Heart right ventricle (tissue), 16 donors: ENCODE measurements at regions not wholly inside any gene's neighbourhood (a gene's known extent, or its start where the extent isn't known, plus 50 kb on each side); places are given as distances from the start of the nearest gene placed in this dataset.

Source experiments
- ATAC-seq, 8 donors: fragments of 200-7000 bp; cut with Tn5 transposase; one replicate each; pipeline ENCODE4 v1.9.1; 2020; ENCODE audit warnings: mild to moderate bottlenecking in 8 of 8, moderate library complexity in 8 of 8, moderate number of reproducible peaks in 1 of 8
- DNase-seq, 2 donors: peaks; one replicate each; pipeline ENCODE4 v3.0.0-alpha.2; 2020
- H3K27ac ChIP-seq, 10 donors: fragments of 200-600 bp; sonication (generic) in 2 of 10; one replicate each; pipeline versions ENCODE4 v1.5.0 to v1.8.0; 2020 to 2022; ENCODE audit warnings: mild to moderate bottlenecking in 3 of 10
- H3K27me3 ChIP-seq, 7 donors: fragments of 200-600 bp; one replicate each; pipeline ENCODE4 v1.8.0; 2021 to 2022; ENCODE audit warnings: mild to moderate bottlenecking in 2 of 7
- H3K36me3 ChIP-seq, 9 donors: fragments of 200-600 bp; sonication (generic) in 1 of 9; one replicate each; pipeline versions ENCODE4 v1.5.0 to v1.8.0; 2020 to 2022; ENCODE audit warnings: mild to moderate bottlenecking in 2 of 9
- H3K4me1 ChIP-seq, 9 donors: fragments of 200-600 bp; sonication (generic) in 1 of 9; one replicate each; pipeline versions ENCODE4 v1.5.0 to v1.8.0; 2020 to 2022; ENCODE audit warnings: mild to moderate bottlenecking in 4 of 9
- H3K4me3 ChIP-seq, 10 donors: fragments of 200-600 bp; sonication (generic) in 2 of 10; one replicate each; pipeline versions ENCODE4 v1.5.0 to v1.8.0; 2020 to 2022; ENCODE audit warnings: mild to moderate bottlenecking in 7 of 10, moderate library complexity in 2 of 10
- H3K9me3 ChIP-seq, 11 donors: fragments of 200-600 bp in 10 of 11; sonication (generic) in 2 of 11; one replicate each; pipeline versions ENCODE4 v1.5.0 to v1.8.0; 2013 to 2022; ENCODE audit warnings: mild to moderate bottlenecking in 2 of 11, control low read depth in 1 of 11, moderate library complexity in 1 of 11
- WGBS, 2 donors: extraction: QIAGEN DNeasy Blood & Tissue Kit; methylation state at CpG; one replicate each; pipeline ENCODE4 v1.1.7; 2013; ENCODE audit warnings: inconsistent platforms in 1 of 2; 5-methylcytosine and 5-hydroxymethylcytosine counted together
- intact Hi-C, 10 donors: fragments of 100-400 bp; cut with DNase I; formaldehyde crosslinking; loops; one replicate each; pipeline versions ENCODE4 v1.11.1 to v1.14.2; 2022
- TF ChIP-seq, protein P1 (sequence below), 9 donors: fragments of 200-600 bp; sonication (generic) in 2 of 9; IDR thresholded peaks; one replicate each; pipeline versions ENCODE4 v1.5.0 to v1.8.0; 2021 to 2022; ENCODE audit warnings: antibody characterized with exemption in 9 of 9, mild to moderate bottlenecking in 5 of 9, moderate library complexity in 1 of 9
- donor health status: Arrhythmogenic right ventricular cardiomyopathy.
- donor health status: ischemic (EF 13 %, LVEDD 7.1; RV severe dilation, severe dysfunction).
- donor health status: healthy with polysubstance abuse.
- donor health status: DM: no; HTN: yes; CAD: no.
- donor health status: DM: no; HTN: no; CAD: no.
- donor health status: ischemic (EF 25% LVEDD 6.9; RV normal size, moderate dysfunction).
- donor health status: ischemic (EF 25% LVEDD 5.7; RV mildly dilated, moderate dysfunction).
- donor health status: healthy.
- donor health status: DM: yes; HTN: yes; CAD: no.
- donor health status: Ischemic cardiomyopathy.
- donor health status: ischemic (EF 35%, LVEDD 5.7; RV mildly dilated, moderate dysfunction).
- donor health status: nonischemic (EF 11% LVEDD 7.7; RV severe dilation, severe dysfunction).
- donor health status: DM: yes; HTN: yes; CAD: no.
- donor health status: PGD.
- donor health status: ischemic (EF 29% LVEDD 5.4; RV normal size, mild dysfunction).
- donor health status: nonischemic (EF 23%, LVEDD 6.1; RV moderate dilation, normal function).

DNA sequence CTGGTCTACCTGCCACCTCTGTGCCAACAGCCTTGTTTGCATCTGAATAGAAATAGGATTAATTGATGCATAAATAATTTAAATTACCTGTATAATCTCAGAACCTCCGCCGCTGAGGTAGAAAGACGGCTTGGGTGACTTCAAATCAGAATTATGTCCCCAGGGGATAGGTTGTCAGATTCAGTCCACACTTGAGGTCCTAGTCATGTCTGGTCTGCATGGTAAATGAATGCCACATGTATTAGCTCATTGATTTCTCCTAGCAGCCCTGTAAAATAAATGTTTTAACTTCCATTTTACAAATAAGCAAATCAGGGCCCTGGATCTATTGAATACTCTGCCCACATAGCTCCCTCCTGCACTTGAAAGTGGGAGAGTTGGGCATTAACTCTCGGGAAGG lies 368.0 kb upstream of the WWC1 start:
- TF ChIP-seq, protein P1, sequence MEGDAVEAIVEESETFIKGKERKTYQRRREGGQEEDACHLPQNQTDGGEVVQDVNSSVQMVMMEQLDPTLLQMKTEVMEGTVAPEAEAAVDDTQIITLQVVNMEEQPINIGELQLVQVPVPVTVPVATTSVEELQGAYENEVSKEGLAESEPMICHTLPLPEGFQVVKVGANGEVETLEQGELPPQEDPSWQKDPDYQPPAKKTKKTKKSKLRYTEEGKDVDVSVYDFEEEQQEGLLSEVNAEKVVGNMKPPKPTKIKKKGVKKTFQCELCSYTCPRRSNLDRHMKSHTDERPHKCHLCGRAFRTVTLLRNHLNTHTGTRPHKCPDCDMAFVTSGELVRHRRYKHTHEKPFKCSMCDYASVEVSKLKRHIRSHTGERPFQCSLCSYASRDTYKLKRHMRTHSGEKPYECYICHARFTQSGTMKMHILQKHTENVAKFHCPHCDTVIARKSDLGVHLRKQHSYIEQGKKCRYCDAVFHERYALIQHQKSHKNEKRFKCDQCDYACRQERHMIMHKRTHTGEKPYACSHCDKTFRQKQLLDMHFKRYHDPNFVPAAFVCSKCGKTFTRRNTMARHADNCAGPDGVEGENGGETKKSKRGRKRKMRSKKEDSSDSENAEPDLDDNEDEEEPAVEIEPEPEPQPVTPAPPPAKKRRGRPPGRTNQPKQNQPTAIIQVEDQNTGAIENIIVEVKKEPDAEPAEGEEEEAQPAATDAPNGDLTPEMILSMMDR (IDR thresholded peaks at IDR 0.05): no peak
- Histone ChIP-seq H3K4me3 (no peak overlapping the region), H3K27me3 (no peaks in the 10 kb centered on the region), H3K27ac (no peak overlapping the region), H3K9me3 (no peaks in the 10 kb centered on the region), H3K36me3 (no peaks in the 10 kb centered on the region), H3K4me1 (peaks cover 0 to 8% (median 0%) of the 10 kb centered on the region in 9 donors)
- ATAC-seq: no peak
- WGBS, 2 donors: 68 to 82% methylated on average over 4 of the region's 4 CpGs
- intact Hi-C loops: no loop called here
- DNase-seq: no peak

DNA sequence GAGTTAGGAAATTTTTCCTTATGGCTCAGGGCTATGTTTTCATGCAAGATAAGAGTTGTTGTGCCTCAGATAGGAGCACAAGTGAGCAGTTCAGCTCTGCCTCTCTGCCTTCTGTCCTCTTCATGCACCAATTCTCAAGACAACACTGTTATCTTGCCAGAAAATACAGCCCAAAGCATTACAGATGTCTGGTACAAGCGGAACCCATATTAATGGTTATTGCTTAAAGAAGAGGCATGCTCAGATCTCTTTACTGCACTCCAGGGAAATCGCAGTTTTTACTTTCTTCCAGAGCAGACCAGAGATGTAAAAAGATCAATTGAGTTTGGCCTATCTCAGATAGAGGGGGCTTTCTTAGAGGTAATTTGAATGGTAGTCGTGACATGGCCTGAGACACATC lies 361.6 kb upstream of the WWC1 start:
- no peak overlapping the region for H3K4me3 ChIP-seq
- no peaks in the 10 kb centered on the region for H3K36me3 ChIP-seq
- TF ChIP-seq, protein P1 (IDR thresholded peaks at IDR 0.05): no peak
- H3K27me3 ChIP-seq: no peaks in the 10 kb centered on the region
- DNase-seq (no peak), ATAC-seq (no peak)
- 78% methylated on average over 3 of the region's 3 CpGs for WGBS, 2 donors
- no peaks in the 10 kb centered on the region for H3K9me3 ChIP-seq
- peaks cover 0 to 8% (median 0%) of the 10 kb centered on the region in 9 donors for H3K4me1 ChIP-seq
- H3K27ac ChIP-seq: no peak overlapping the region
- intact Hi-C loops: loop anchor here in 3 of 10 donors (10.0 kb wide), 3 partner anchors 65 to 205 kb away; no protein-coding TSS in a partner anchor

DNA sequence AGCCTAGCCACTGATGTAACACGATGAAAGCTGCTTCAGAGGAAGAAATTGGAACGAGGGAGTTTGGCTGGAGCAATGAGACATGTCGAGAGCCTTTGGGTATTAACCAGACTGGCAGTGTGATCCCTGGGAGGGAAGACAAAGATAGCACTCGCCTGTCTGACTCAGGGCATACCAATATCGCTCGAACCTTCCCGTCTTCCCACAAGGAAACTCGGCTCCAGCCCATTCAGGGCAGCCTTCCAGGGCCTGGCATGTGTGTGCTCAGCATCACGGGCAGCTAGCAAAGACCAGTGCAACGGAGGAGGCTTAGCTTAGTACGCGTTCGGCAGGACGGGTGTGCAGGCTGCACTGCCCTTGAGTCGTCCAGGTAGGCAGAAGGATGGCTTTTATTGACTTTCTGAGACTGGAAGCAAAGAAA lies 356.9 kb upstream of the WWC1 start:
- DNase-seq: peak; percentile 80 to 81
- H3K4me3 ChIP-seq: peak overlapping the region in 9 of 10 donors; percentile 36 to 61 (median 54)

DNA sequence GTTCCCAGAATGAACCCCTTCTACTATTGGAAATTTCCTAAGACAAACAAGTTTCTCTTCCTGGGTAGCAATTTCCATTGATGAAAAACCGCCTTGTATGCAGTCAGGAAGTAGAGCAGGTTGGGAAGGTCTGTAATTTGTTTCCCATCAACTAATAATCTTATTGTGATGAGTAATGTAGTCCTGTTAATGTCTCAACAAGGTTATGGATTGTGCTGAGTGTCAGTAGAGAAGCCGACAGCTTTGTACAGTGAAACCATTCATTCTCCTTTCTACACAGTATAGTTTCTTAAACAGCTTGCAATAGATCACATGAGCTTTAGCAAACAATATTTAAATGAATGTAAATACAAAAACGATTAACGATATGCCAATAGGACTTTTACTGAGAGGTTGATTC lies 355.4 kb upstream of the WWC1 start:
- no peaks in the 10 kb centered on the region for H3K36me3 ChIP-seq
- no peaks in the 10 kb centered on the region for H3K27me3 ChIP-seq
- intact Hi-C loops: loop anchor here in 4 of 10 donors (5.0 to 10.0 kb wide), 5 partner anchors 59 to 211 kb away; no protein-coding TSS in a partner anchor
- H3K27ac ChIP-seq: peak overlapping the region in 7 of 10 donors; percentile 79 to 92 (median 85)
- peak overlapping the region in 9 of 10 donors; percentile 36 to 61 (median 54) for H3K4me3 ChIP-seq
- no peak for DNase-seq
- peaks cover 0 to 15% (median 0%) of the 10 kb centered on the region in 9 donors for H3K4me1 ChIP-seq
- 47 to 55% methylated on average over 4 of the region's 4 CpGs for WGBS, 2 donors
- ATAC-seq: no peak
- TF ChIP-seq, protein P1 (IDR thresholded peaks at IDR 0.05): no peak
- no peaks in the 10 kb centered on the region for H3K9me3 ChIP-seq

More for the DNA sequence above, 356.9 kb upstream of the WWC1 start:
- no peaks in the 10 kb centered on the region for H3K36me3 ChIP-seq
- peak; percentile 68 to 96 (median 94) for ATAC-seq
- TF ChIP-seq, protein P1 (IDR thresholded peaks at IDR 0.05): no peak
- peaks cover 0 to 15% (median 0%) of the 10 kb centered on the region in 9 donors for H3K4me1 ChIP-seq
- no peaks in the 10 kb centered on the region for H3K9me3 ChIP-seq
- no peaks in the 10 kb centered on the region for H3K27me3 ChIP-seq
- 27 to 44% methylated on average over 15 of the region's 15 CpGs for WGBS, 2 donors
- H3K27ac ChIP-seq: peak overlapping the region; percentile 51 to 92 (median 82)
- intact Hi-C loops: loop anchor here in 3 of 10 donors (10.0 kb wide), 3 partner anchors 60 to 210 kb away; no protein-coding TSS in a partner anchor
